HCT116 (cell line): ENCODE measurements at regions not wholly inside any gene's neighbourhood (a gene's known extent, or its start where the extent isn't known, plus 50 kb on each side); places are given as distances from the start of the nearest gene placed in this dataset.

ENCODE experiments used
- ATAC-seq: fragments of 200-7000 bp; cut with Tn5 transposase; 2 replicates; pipeline ENCODE4 v1.9.1; 2020; ENCODE audit warnings: mild to moderate bottlenecking, moderate library complexity
- BruUV-seq: library from RNA; stranded (reverse); fragments of 400-500 nt; replicated peaks from 2 replicates; lab custom pipeline; 2021; lab: Mats Ljungman, UMichigan
- CTCF ChIA-PET: fragments of 300-600 bp; sonication (Branson Sonifier 250); formaldehyde crosslinking; loops from one replicate; lab custom pipeline; 2021; ENCODE audit warnings: antibody characterized with exemption; lab: Charles Lee
- POLR2A ChIA-PET: fragments of 300-600, 350-600 bp; sonication (Branson Sonifier 250); formaldehyde crosslinking; loops from one replicate; lab custom pipeline; 2021; ENCODE audit warnings: antibody characterized with exemption; lab: Charles Lee
- RAD21 ChIA-PET, 2 experiments: fragments of 300-600 bp; sonication (Branson Sonifier 250); formaldehyde crosslinking; loops; one replicate each; lab custom pipeline; 2023; ENCODE audit warnings: low total read pairs in 2 of 2; ENCODE audit not compliant: uncharacterized antibody in 2 of 2, unreplicated experiment in 2 of 2, low non-redundant PET in 1 of 2; lab: Charles Lee
- DNase-seq: peaks from one replicate; pipeline ENCODE4 v3.0.0-alpha.2; 2010; ENCODE audit warnings: low read depth, low spot score
- H2AFZ ChIP-seq: fragments of 200-600 bp; shearing (Covaris generic), sonication (generic); 2 replicates; pipeline ENCODE4 v1.6.1; 2017; ENCODE audit warnings: low read depth, mixed run types, mixed read lengths, antibody characterized with exemption, low read length; ENCODE audit not compliant: poor library complexity, severe bottlenecking
- H3K27ac ChIP-seq: 2 replicates; pipeline ENCODE4 v1.5.1; 2012; ENCODE audit warnings: low read depth, low read length
- H3K27me3 ChIP-seq: fragments of 200-600 bp; sonication (generic); 2 replicates; pipeline ENCODE4 v1.6.1; 2016; ENCODE audit warnings: mixed run types, low read length, mixed read lengths; ENCODE audit not compliant: insufficient read depth
- H3K36me3 ChIP-seq, 2 experiments: fragments of 200-500 bp in 1 of 2; fragments of 200-600 bp in 1 of 2; sonication (Bioruptor generic) in 1 of 2; sonication (generic) in 1 of 2; 2 replicates each; pipeline versions ENCODE4 v1.5.1 to v1.6.1; 2014 to 2016; ENCODE audit warnings: low read length in 2 of 2, inconsistent platforms in 1 of 2, mixed read lengths in 1 of 2, mixed run types in 1 of 2; ENCODE audit not compliant: insufficient read depth in 2 of 2, control insufficient read depth in 1 of 2
- H3K4me1 ChIP-seq, 2 experiments: fragments of 200-600 bp in 1 of 2; sonication (generic) in 1 of 2; 2 replicates each; pipeline versions ENCODE4 v1.5.1 to v1.6.1; 2012 to 2017; ENCODE audit warnings: low read length in 2 of 2, inconsistent platforms in 1 of 2, mild to moderate bottlenecking in 1 of 2, mixed read lengths in 1 of 2, mixed run types in 1 of 2, moderate library complexity in 1 of 2; ENCODE audit not compliant: insufficient read depth in 2 of 2, control insufficient read depth in 1 of 2
- H3K4me2 ChIP-seq: fragments of 200-600 bp; sonication (generic); 2 replicates; pipeline ENCODE4 v1.6.1; 2017; ENCODE audit warnings: mixed run types, low read length, mixed read lengths
- H3K4me3 ChIP-seq, 2 experiments: fragments of 200-600 bp in 1 of 2; sonication (generic) in 1 of 2; replicated peaks in 1 of 2; 2 replicates each; pipeline ENCODE4 v1.5.1; 2011 to 2016; ENCODE audit warnings: low read length in 2 of 2, control low read depth in 1 of 2, low read depth in 1 of 2, mild to moderate bottlenecking in 1 of 2, mixed read lengths in 1 of 2, mixed run types in 1 of 2
- H3K79me2 ChIP-seq: fragments of 200-600 bp; sonication (generic); 2 replicates; pipeline ENCODE4 v1.6.1; 2017; ENCODE audit warnings: mild to moderate bottlenecking, mixed run types, low read length, moderate library complexity, mixed read lengths; ENCODE audit not compliant: insufficient read depth
- H3K9ac ChIP-seq: fragments of 200-600 bp; sonication (generic); 2 replicates; pipeline ENCODE4 v1.6.1; 2016; ENCODE audit warnings: low read length, mixed read lengths
- H3K9me2 ChIP-seq: fragments of 200-600 bp; sonication (generic), shearing (Covaris generic); 2 replicates; pipeline ENCODE4 v1.6.1; 2017; ENCODE audit warnings: mixed run types, mild to moderate bottlenecking, moderate library complexity; ENCODE audit not compliant: insufficient read depth
- H3K9me3 ChIP-seq, 2 experiments: fragments of 200-500 bp in 1 of 2; fragments of 200-600 bp in 1 of 2; sonication (Bioruptor generic) in 1 of 2; sonication (generic) in 1 of 2; 2 replicates each; pipeline ENCODE4 v1.6.1; 2014 to 2017; ENCODE audit warnings: low read length in 2 of 2, mixed read lengths in 2 of 2, inconsistent platforms in 1 of 2, low read depth in 1 of 2, mild to moderate bottlenecking in 1 of 2, mixed run types in 1 of 2, moderate library complexity in 1 of 2; ENCODE audit not compliant: control insufficient read depth in 1 of 2, insufficient read depth in 1 of 2
- H4K20me1 ChIP-seq: fragments of 200-600 bp; sonication (generic), shearing (Covaris generic); 2 replicates; pipeline ENCODE4 v1.6.1; 2017; ENCODE audit warnings: mixed run types, mild to moderate bottlenecking, moderate library complexity; ENCODE audit not compliant: insufficient read depth
- ELF1 ChIP-seq: IDR thresholded peaks from 2 replicates; pipeline ENCODE4 v1.6.1; 2012; ENCODE audit warnings: low read depth, borderline replicate concordance
- EZH2phosphoT487 ChIP-seq: fragments of 200-600 bp; IDR thresholded peaks from 2 replicates; pipeline ENCODE4 v1.6.1; 2018; ENCODE audit warnings: antibody characterized with exemption, borderline replicate concordance
- POLR2A ChIP-seq: IDR thresholded peaks from 2 replicates; pipeline ENCODE4 v1.7.0; 2011; ENCODE audit warnings: borderline replicate concordance; ENCODE audit not compliant: insufficient read depth, insufficient read length; ENCODE audit errors: extremely low read depth
- POLR2AphosphoS5 ChIP-seq: IDR thresholded peaks from 2 replicates; pipeline ENCODE4 v1.6.1; 2011; ENCODE audit warnings: mild to moderate bottlenecking, low read depth, low read length, moderate library complexity
- SIN3A ChIP-seq: IDR thresholded peaks from 2 replicates; pipeline ENCODE4 v1.6.1; 2012; ENCODE audit warnings: low read depth
- intact Hi-C: fragments of 100-400 bp; cut with micrococcal nuclease; formaldehyde crosslinking; loops from 2 replicates; pipeline ENCODE4 v1.10.0; 2022
- TF ChIP-seq, protein P1 (sequence below): IDR thresholded peaks from 2 replicates; pipeline ENCODE4 v1.6.1; 2012; ENCODE audit warnings: low read depth

DNA sequence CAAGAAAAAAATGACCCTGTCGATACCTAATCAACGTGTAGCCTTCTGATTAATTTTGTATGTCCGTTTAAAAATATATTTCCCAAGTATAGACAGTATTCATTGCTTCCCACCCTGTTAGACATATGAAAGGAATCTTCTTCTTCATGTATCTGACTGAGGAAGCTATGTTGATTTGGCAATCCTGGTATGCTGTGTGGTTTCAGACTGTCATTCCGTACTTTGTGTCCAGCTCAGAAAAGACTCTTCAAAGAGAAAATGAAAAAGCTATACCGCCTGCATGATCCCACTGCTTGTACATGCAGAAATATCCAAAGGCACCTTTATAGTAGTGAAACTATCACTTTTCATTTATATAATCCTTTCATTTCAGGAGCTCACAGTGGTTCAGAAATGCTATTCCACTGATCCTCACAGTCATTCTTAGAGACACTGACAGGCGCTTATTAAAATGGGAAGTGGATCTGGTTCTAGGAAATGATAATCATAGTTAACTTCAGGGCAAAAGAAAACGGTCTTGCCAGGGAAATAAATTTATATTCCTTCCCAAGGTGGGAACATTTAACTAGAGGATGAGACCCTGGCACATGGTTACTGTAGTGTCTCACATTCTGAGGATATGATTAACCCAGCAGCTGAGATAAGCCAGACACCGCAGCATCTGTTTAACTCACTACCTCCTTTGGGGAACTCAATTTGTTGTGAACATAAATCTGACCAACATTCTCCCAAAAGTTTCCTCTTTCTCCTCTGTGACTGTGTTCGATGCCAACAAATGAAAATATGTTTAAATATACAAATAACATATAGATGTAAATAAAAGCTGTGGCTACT lies 599.2 kb upstream of the LUZP2 start:
- BruUV-seq, result no TSS peak
- intact Hi-C loops, result no loop called here

More for the DNA sequence above, 599.2 kb upstream of the LUZP2 start:
- ChIA-PET RAD21 (no interaction called here), CTCF (no interaction called here), POLR2A (no interaction called here)
- no peak for DNase-seq
- Histone ChIP-seq H3K27me3 (no peaks in the 10 kb centered on the region), H3K9ac (no peak overlapping the region), H3K36me3 (no peaks in the 10 kb centered on the region), H3K4me3 (no peak overlapping the region), H3K27ac (no peak overlapping the region), H3K9me2 (no peaks in the 10 kb centered on the region), H4K20me1 (no peaks in the 10 kb centered on the region), H3K9me3 (peaks cover 8 to 16% of the 10 kb centered on the region in 2 experiments; a peak in 2 of 4 replicates), H3K4me2 (no peak overlapping the region), H3K79me2 (no peaks in the 10 kb centered on the region), H3K4me1 (no peaks in the 10 kb centered on the region), H2AFZ (no peak overlapping the region)
- TF ChIP-seq ELF1 (no peak), POLR2AphosphoS5 (no peak), SIN3A (no peak), EZH2phosphoT487 (no peak), POLR2A (no peak)
- TF ChIP-seq, protein P1, sequence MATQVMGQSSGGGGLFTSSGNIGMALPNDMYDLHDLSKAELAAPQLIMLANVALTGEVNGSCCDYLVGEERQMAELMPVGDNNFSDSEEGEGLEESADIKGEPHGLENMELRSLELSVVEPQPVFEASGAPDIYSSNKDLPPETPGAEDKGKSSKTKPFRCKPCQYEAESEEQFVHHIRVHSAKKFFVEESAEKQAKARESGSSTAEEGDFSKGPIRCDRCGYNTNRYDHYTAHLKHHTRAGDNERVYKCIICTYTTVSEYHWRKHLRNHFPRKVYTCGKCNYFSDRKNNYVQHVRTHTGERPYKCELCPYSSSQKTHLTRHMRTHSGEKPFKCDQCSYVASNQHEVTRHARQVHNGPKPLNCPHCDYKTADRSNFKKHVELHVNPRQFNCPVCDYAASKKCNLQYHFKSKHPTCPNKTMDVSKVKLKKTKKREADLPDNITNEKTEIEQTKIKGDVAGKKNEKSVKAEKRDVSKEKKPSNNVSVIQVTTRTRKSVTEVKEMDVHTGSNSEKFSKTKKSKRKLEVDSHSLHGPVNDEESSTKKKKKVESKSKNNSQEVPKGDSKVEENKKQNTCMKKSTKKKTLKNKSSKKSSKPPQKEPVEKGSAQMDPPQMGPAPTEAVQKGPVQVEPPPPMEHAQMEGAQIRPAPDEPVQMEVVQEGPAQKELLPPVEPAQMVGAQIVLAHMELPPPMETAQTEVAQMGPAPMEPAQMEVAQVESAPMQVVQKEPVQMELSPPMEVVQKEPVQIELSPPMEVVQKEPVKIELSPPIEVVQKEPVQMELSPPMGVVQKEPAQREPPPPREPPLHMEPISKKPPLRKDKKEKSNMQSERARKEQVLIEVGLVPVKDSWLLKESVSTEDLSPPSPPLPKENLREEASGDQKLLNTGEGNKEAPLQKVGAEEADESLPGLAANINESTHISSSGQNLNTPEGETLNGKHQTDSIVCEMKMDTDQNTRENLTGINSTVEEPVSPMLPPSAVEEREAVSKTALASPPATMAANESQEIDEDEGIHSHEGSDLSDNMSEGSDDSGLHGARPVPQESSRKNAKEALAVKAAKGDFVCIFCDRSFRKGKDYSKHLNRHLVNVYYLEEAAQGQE, result no peak
- ATAC-seq, result no peak
